Calu3 (cell line): ENCODE measurements at regions not wholly inside any gene's neighbourhood (a gene's known extent, or its start where the extent isn't known, plus 50 kb on each side); places are given as distances from the start of the nearest gene placed in this dataset.

ENCODE experiments used
- BruUV-seq: library from RNA; stranded (reverse); fragments of 400-500 nt; replicated peaks from 2 replicates; lab custom pipeline; 2021; lab: Mats Ljungman, UMichigan
- CTCF ChIA-PET: fragments of 300-600 bp; sonication (Branson Sonifier 250); formaldehyde crosslinking; loops from one replicate; lab custom pipeline; 2022; ENCODE audit warnings: antibody characterized with exemption; lab: Charles Lee
- DNase-seq: peaks from one replicate; pipeline ENCODE4 v3.0.0; 2022
- H3K27ac Mint-ChIP-seq: one replicate; pipeline ENCODE4 v1.8.0; 2022; ENCODE audit warnings: mixed read lengths; ENCODE audit not compliant: unreplicated experiment
- H3K27me3 Mint-ChIP-seq: one replicate; pipeline ENCODE4 v1.8.0; 2022; ENCODE audit warnings: mixed read lengths; ENCODE audit not compliant: unreplicated experiment
- H3K36me3 Mint-ChIP-seq: one replicate; pipeline ENCODE4 v1.8.0; 2022; ENCODE audit warnings: mild to moderate bottlenecking, moderate library complexity, mixed read lengths; ENCODE audit not compliant: insufficient read depth, unreplicated experiment
- H3K4me1 Mint-ChIP-seq: one replicate; pipeline ENCODE4 v1.8.0; 2022; ENCODE audit warnings: mild to moderate bottlenecking, low read depth, mixed read lengths; ENCODE audit not compliant: unreplicated experiment
- H3K4me3 Mint-ChIP-seq: one replicate; pipeline ENCODE4 v1.8.0; 2022; ENCODE audit warnings: mild to moderate bottlenecking, low read depth, moderate library complexity, mixed read lengths; ENCODE audit not compliant: unreplicated experiment
- H3K9me3 Mint-ChIP-seq: one replicate; pipeline ENCODE4 v1.8.0; 2022; ENCODE audit warnings: low read depth, mixed read lengths; ENCODE audit not compliant: unreplicated experiment
- CTCF ChIP-seq: fragments of 200-600 bp; IDR thresholded peaks from one replicate; pipeline ENCODE4 v1.8.0; 2022; ENCODE audit warnings: antibody characterized with exemption; ENCODE audit not compliant: unreplicated experiment
- intact Hi-C: fragments of 100-400 bp; cut with micrococcal nuclease; formaldehyde crosslinking; loops from one replicate; pipeline ENCODE4 v1.10.0; 2022; ENCODE audit not compliant: unreplicated experiment

GRCh38 chr9:135221576-135221950 lies 134.1 kb downstream of the OLFM1 start:
- intact Hi-C loops: no loop called here
- H3K27ac Mint-ChIP-seq: no peak overlapping the region

GRCh38 chr9:135221951-135222631 lies 134.6 kb downstream of the OLFM1 start:
- Mint-ChIP-seq H3K4me1 (no peaks in the 10 kb centered on the region), H3K9me3 (no peaks in the 10 kb centered on the region), H3K4me3 (no peak overlapping the region), H3K27ac (no peak overlapping the region), H3K36me3 (no peaks in the 10 kb centered on the region), H3K27me3 (peaks cover 18% of the 10 kb centered on the region)
- intact Hi-C loops: no loop called here
- no peak for TF ChIP-seq CTCF
- CTCF ChIA-PET: no interaction called here
- no peak for DNase-seq
- BruUV-seq: no TSS peak

More at GRCh38 chr9:135221576-135221950, 134.1 kb downstream of the OLFM1 start:
- H3K9me3 Mint-ChIP-seq: no peaks in the 10 kb centered on the region
- TF ChIP-seq CTCF: no peak
- H3K4me1 Mint-ChIP-seq: no peaks in the 10 kb centered on the region
- no peaks in the 10 kb centered on the region for H3K36me3 Mint-ChIP-seq
- CTCF ChIA-PET: no interaction called here
- no peak overlapping the region for H3K4me3 Mint-ChIP-seq
- peaks cover 23% of the 10 kb centered on the region for H3K27me3 Mint-ChIP-seq
- no peak for DNase-seq
- no TSS peak for BruUV-seq

- TF ChIP-seq CTCF: no peak
- DNase-seq: no peak
- CTCF ChIA-PET: no interaction called here
- no peak overlapping the region for H3K4me3 Mint-ChIP-seq
- no peaks in the 10 kb centered on the region for H3K36me3 Mint-ChIP-seq
- peaks cover 7% of the 10 kb centered on the region for H3K27me3 Mint-ChIP-seq
- intact Hi-C loops: no loop called here
- no TSS peak for BruUV-seq
- no peaks in the 10 kb centered on the region for H3K9me3 Mint-ChIP-seq
- no peak overlapping the region for H3K27ac Mint-ChIP-seq
- H3K4me1 Mint-ChIP-seq: no peaks in the 10 kb centered on the region
Measured at GRCh38 chr9:135222881-135223760, 135.7 kb downstream of the OLFM1 start.

- TF ChIP-seq CTCF: no peak
- no TSS peak for BruUV-seq
Measured at GRCh38 chr9:135223831-135224230, 136.4 kb downstream of the OLFM1 start.

More at GRCh38 chr9:135223831-135224230, 136.4 kb downstream of the OLFM1 start:
- CTCF ChIA-PET: no interaction called here
- H3K27me3 Mint-ChIP-seq: peaks cover under 1% of the 10 kb centered on the region
- no peaks in the 10 kb centered on the region for H3K36me3 Mint-ChIP-seq
- DNase-seq: no peak
- intact Hi-C loops: no loop called here
- no peaks in the 10 kb centered on the region for H3K9me3 Mint-ChIP-seq
- H3K4me1 Mint-ChIP-seq: no peaks in the 10 kb centered on the region
- no peak overlapping the region for H3K4me3 Mint-ChIP-seq
- no peak overlapping the region for H3K27ac Mint-ChIP-seq
